ENCODE measurements at regions not wholly inside any gene's neighbourhood (a gene's known extent, or its start where the extent isn't known, plus 50 kb on each side); places are given as distances from the start of the nearest gene placed in this dataset.
"Not testable (repeated sequence)": the region's sequence is repeated elsewhere in the genome, so short reads cannot be mapped to it uniquely, and the experiment has no call there.

GRCh38 chr2:128600581-128601297, 282.1 kb upstream of the HS6ST1 start:
- no peak overlapping the region for H3K27ac ChIP-seq (ENCODE audit: low read depth in 2 of 2, low read length in 1 of 2)
- no peak overlapping the region for H3K4me3 ChIP-seq (ENCODE audit: low read depth in 1 of 2, low read length in 2 of 2)
- H3K4me1 ChIP-seq (ENCODE audit: control insufficient read depth in 2 of 2, insufficient read depth in 2 of 2, low read length in 1 of 2), result no peaks in the 10 kb centered on the region
- no peaks in the 10 kb centered on the region for H3K27me3 ChIP-seq (ENCODE audit: control insufficient read depth in 1 of 2, insufficient read depth in 2 of 2, low read length in 2 of 2)
- H3K9me3 ChIP-seq (ENCODE audit: control insufficient read depth in 2 of 2, insufficient read depth in 1 of 2, low read depth in 1 of 2, low read length in 1 of 2), result no peaks in the 10 kb centered on the region
- no peaks in the 10 kb centered on the region for H3K36me3 ChIP-seq (ENCODE audit: control insufficient read depth in 2 of 2, insufficient read depth in 2 of 2, low read length in 1 of 2)
- 82 to 83% methylated on average over 15 of the region's 15 CpGs for WGBS, 2 donors

DNA sequence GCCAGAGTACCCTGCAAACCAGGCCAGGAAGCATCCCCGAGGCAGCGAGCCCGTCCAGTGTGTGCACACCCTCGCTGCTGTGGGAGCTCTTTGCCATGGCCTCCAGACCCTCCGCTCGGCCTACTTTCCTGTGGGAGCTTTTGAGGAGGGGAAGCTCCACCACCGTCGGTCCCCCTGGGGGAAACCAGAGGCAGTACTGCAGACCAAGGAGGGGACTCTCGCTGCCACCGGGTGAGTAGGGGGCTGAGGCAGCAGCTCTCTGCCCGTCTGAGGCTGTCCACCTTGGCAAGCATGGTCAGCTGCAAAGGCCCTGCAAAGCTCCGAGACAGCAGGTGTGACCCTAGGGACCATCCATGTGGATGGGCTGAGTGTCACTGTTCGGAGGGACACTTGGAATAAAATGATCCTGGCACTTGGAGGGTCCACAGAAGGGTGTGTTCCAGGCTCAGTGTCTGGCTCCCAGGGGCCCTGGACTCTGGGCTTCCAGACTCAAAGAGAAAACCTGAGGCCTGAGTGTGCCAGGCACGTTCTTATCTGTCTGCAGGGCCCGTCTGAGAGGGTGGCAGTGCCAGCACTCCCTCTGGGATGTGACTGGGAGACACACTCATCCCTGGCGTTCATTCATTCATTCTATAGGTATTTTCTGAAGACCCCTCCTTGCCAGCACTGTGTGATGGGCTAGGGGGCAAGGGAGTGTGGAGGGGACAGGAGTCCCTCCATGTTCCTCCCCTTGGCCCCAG, 282.8 kb upstream of the HS6ST1 start:
- Histone ChIP-seq H3K9me3 (ENCODE audit: control insufficient read depth in 2 of 2, insufficient read depth in 1 of 2, low read depth in 1 of 2, low read length in 1 of 2) (peaks cover 0 to 3% of the 10 kb centered on the region in 2 donors), H3K4me3 (ENCODE audit: low read depth in 1 of 2, low read length in 2 of 2) (no peak overlapping the region), H3K27ac (ENCODE audit: low read depth in 2 of 2, low read length in 1 of 2) (no peak overlapping the region), H3K36me3 (ENCODE audit: control insufficient read depth in 2 of 2, insufficient read depth in 2 of 2, low read length in 1 of 2) (no peaks in the 10 kb centered on the region), H3K4me1 (ENCODE audit: control insufficient read depth in 2 of 2, insufficient read depth in 2 of 2, low read length in 1 of 2) (no peaks in the 10 kb centered on the region), H3K27me3 (ENCODE audit: control insufficient read depth in 1 of 2, insufficient read depth in 2 of 2, low read length in 2 of 2) (no peaks in the 10 kb centered on the region)
- WGBS, 2 donors, result 85 to 88% methylated on average over 16 of the region's 16 CpGs

DNA sequence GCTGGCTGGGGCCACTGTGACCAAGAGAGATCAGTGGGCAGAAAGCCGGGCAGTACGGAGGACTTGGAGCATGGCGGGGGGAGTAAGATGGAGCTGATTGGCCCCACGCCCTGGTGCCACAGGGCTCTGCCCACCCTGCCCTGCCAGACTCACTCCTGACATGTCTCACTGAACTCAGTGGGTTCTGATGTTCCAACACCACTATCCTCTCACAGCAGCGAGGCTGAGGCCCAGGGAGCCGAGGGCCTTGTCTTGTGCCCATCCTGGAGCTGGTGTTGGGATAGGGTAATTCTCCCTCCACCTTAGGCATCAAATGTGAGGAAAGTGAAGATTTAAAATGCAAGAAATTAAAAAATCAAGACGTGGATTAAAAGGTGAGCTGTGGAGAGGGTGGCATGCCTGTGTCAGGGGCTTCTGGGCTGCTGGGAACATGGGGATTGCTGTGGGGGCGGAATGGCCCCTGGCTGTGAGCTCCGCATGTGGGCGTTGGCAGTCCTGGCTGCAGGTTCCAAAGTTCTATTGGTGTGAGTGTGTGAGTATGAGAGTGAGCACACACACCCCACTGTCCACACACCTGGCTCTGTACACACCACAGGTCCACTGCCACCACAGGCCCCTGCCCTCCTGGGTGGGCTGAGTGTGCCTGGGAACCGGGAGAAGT, 283.5 kb upstream of the HS6ST1 start:
- Histone ChIP-seq H3K27ac (ENCODE audit: low read depth in 2 of 2, low read length in 1 of 2) (no peak overlapping the region), H3K4me3 (ENCODE audit: low read depth in 1 of 2, low read length in 2 of 2) (no peak overlapping the region), H3K36me3 (ENCODE audit: control insufficient read depth in 2 of 2, insufficient read depth in 2 of 2, low read length in 1 of 2) (no peaks in the 10 kb centered on the region), H3K27me3 (ENCODE audit: control insufficient read depth in 1 of 2, insufficient read depth in 2 of 2, low read length in 2 of 2) (no peaks in the 10 kb centered on the region), H3K9me3 (ENCODE audit: control insufficient read depth in 2 of 2, insufficient read depth in 1 of 2, low read depth in 1 of 2, low read length in 1 of 2) (peaks cover 0 to 3% of the 10 kb centered on the region in 2 donors), H3K4me1 (ENCODE audit: control insufficient read depth in 2 of 2, insufficient read depth in 2 of 2, low read length in 1 of 2) (no peaks in the 10 kb centered on the region)
- WGBS, 2 donors, result 89 to 91% methylated on average over 11 of the region's 11 CpGs

DNA sequence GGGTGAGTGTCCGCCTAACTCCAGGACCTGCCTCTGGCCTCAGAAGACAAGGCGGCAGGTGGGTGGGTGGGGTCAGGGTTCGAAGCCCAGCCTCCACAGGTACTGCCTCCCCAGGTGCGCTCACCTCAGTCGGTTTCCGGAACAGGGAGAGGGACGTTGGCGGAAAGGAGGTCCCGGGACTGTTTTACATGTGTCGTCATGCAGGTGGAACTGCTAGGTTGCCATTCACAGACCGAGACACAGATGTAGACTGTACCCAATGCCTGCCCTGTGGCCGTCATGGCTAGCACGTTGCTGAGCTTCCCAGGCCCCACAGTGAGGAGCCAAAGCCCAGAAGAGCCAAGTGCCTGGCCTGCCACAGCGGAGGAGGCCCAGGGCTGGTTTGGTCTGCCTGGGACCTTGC, 284.0 kb upstream of the HS6ST1 start:
- 87 to 90% methylated on average over 14 of the region's 14 CpGs for WGBS, 2 donors
- peaks cover 0 to 3% of the 10 kb centered on the region in 2 donors for H3K9me3 ChIP-seq (ENCODE audit: control insufficient read depth in 2 of 2, insufficient read depth in 1 of 2, low read depth in 1 of 2, low read length in 1 of 2)
- H3K36me3 ChIP-seq (ENCODE audit: control insufficient read depth in 2 of 2, insufficient read depth in 2 of 2, low read length in 1 of 2), result no peaks in the 10 kb centered on the region
- H3K27ac ChIP-seq (ENCODE audit: low read depth in 2 of 2, low read length in 1 of 2), result no peak overlapping the region
- H3K4me1 ChIP-seq (ENCODE audit: control insufficient read depth in 2 of 2, insufficient read depth in 2 of 2, low read length in 1 of 2), result no peaks in the 10 kb centered on the region
- H3K27me3 ChIP-seq (ENCODE audit: control insufficient read depth in 1 of 2, insufficient read depth in 2 of 2, low read length in 2 of 2), result no peaks in the 10 kb centered on the region
- H3K4me3 ChIP-seq (ENCODE audit: low read depth in 1 of 2, low read length in 2 of 2), result no peak overlapping the region

GRCh38 chr2:128603411-128603924, 284.8 kb upstream of the HS6ST1 start:
- 82 to 84% methylated on average over 13 to 14 of the region's 14 CpGs for WGBS, 2 donors
- Histone ChIP-seq H3K27ac (ENCODE audit: low read depth in 2 of 2, low read length in 1 of 2) (no peak overlapping the region), H3K4me3 (ENCODE audit: low read depth in 1 of 2, low read length in 2 of 2) (no peak overlapping the region), H3K36me3 (ENCODE audit: control insufficient read depth in 2 of 2, insufficient read depth in 2 of 2, low read length in 1 of 2) (no peaks in the 10 kb centered on the region), H3K9me3 (ENCODE audit: control insufficient read depth in 2 of 2, insufficient read depth in 1 of 2, low read depth in 1 of 2, low read length in 1 of 2) (peaks cover 0 to 3% of the 10 kb centered on the region in 2 donors), H3K27me3 (ENCODE audit: control insufficient read depth in 1 of 2, insufficient read depth in 2 of 2, low read length in 2 of 2) (no peaks in the 10 kb centered on the region), H3K4me1 (ENCODE audit: control insufficient read depth in 2 of 2, insufficient read depth in 2 of 2, low read length in 1 of 2) (peaks cover 0 to 4% of the 10 kb centered on the region in 2 donors)

DNA sequence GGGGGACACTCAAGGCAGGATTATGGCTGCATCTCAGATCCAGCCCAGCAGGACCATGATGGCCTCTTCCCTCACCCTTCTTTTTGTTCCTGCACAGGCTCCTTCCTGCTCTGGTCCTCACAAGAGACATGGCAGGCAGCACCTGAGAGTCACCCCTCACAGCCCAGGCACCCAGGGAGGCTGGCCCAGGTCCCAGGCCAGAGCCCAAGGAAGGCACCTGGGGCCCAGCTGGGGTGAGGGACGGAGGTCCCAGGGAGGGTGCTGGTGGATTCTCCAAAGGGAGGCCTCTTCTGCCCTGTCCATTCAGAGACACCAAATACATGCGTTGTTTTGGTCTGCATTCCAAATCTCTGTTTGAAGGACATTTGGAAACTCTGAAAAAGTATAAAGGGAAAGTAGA, 285.4 kb upstream of the HS6ST1 start:
- no peak overlapping the region for H3K4me3 ChIP-seq (ENCODE audit: low read depth in 1 of 2, low read length in 2 of 2)
- no peak overlapping the region for H3K27ac ChIP-seq (ENCODE audit: low read depth in 2 of 2, low read length in 1 of 2)

DNA sequence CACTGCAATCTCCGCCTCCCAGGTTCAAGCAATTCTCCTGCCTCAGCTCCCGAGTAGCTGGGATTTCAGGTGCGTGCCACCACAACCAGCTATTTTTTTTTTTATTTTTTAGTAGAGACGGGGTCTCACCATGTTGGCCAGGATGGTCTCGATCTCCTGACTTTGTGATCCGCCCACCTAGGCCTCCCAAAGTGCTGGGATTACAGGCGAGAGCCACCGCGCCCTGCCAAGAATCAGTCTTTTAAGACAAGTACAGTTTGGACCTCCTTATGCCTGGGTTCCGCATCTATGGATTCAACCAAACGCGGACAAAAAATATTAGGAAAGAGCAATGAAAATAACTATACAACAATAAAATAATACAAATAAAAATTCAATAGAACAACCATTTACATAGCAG, 285.9 kb upstream of the HS6ST1 start:
- H3K9me3 ChIP-seq (ENCODE audit: control insufficient read depth in 2 of 2, insufficient read depth in 1 of 2, low read depth in 1 of 2, low read length in 1 of 2), result not testable (repeated sequence)

More for the DNA sequence above, 285.4 kb upstream of the HS6ST1 start:
- Histone ChIP-seq H3K4me1 (ENCODE audit: control insufficient read depth in 2 of 2, insufficient read depth in 2 of 2, low read length in 1 of 2) (peaks cover 0 to 4% of the 10 kb centered on the region in 2 donors), H3K27me3 (ENCODE audit: control insufficient read depth in 1 of 2, insufficient read depth in 2 of 2, low read length in 2 of 2) (no peaks in the 10 kb centered on the region), H3K9me3 (ENCODE audit: control insufficient read depth in 2 of 2, insufficient read depth in 1 of 2, low read depth in 1 of 2, low read length in 1 of 2) (peaks cover 0 to 6% of the 10 kb centered on the region in 2 donors), H3K36me3 (ENCODE audit: control insufficient read depth in 2 of 2, insufficient read depth in 2 of 2, low read length in 1 of 2) (no peaks in the 10 kb centered on the region)
- 90 to 94% methylated on average over 2 of the region's 2 CpGs for WGBS, 2 donors

GRCh38 chr2:128605421-128605820, 286.8 kb upstream of the HS6ST1 start:
- 87 to 93% methylated on average over 7 of the region's 7 CpGs for WGBS, 2 donors
- H3K36me3 ChIP-seq (ENCODE audit: control insufficient read depth in 2 of 2, insufficient read depth in 2 of 2, low read length in 1 of 2), result no peaks in the 10 kb centered on the region
- peaks cover 0 to 6% of the 10 kb centered on the region in 2 donors for H3K9me3 ChIP-seq (ENCODE audit: control insufficient read depth in 2 of 2, insufficient read depth in 1 of 2, low read depth in 1 of 2, low read length in 1 of 2)
- H3K4me3 ChIP-seq (ENCODE audit: low read depth in 1 of 2, low read length in 2 of 2), result no peak overlapping the region
- peaks cover 0 to 4% of the 10 kb centered on the region in 2 donors for H3K4me1 ChIP-seq (ENCODE audit: control insufficient read depth in 2 of 2, insufficient read depth in 2 of 2, low read length in 1 of 2)
- H3K27me3 ChIP-seq (ENCODE audit: control insufficient read depth in 1 of 2, insufficient read depth in 2 of 2, low read length in 2 of 2), result no peaks in the 10 kb centered on the region
- no peak overlapping the region for H3K27ac ChIP-seq (ENCODE audit: low read depth in 2 of 2, low read length in 1 of 2)

More for the DNA sequence above, 285.9 kb upstream of the HS6ST1 start:
- not testable (repeated sequence) for H3K4me3 ChIP-seq (ENCODE audit: low read depth in 1 of 2, low read length in 2 of 2); H3K36me3 ChIP-seq (ENCODE audit: control insufficient read depth in 2 of 2, insufficient read depth in 2 of 2, low read length in 1 of 2); H3K27me3 ChIP-seq (ENCODE audit: control insufficient read depth in 1 of 2, insufficient read depth in 2 of 2, low read length in 2 of 2); H3K4me1 ChIP-seq (ENCODE audit: control insufficient read depth in 2 of 2, insufficient read depth in 2 of 2, low read length in 1 of 2); H3K27ac ChIP-seq (ENCODE audit: low read depth in 2 of 2, low read length in 1 of 2)
- WGBS, 2 donors, result 92 to 96% methylated on average over 12 of the region's 12 CpGs

- Histone ChIP-seq H3K36me3 (ENCODE audit: control insufficient read depth in 2 of 2, insufficient read depth in 2 of 2, low read length in 1 of 2) (no peaks in the 10 kb centered on the region), H3K9me3 (ENCODE audit: control insufficient read depth in 2 of 2, insufficient read depth in 1 of 2, low read depth in 1 of 2, low read length in 1 of 2) (peaks cover 0 to 6% of the 10 kb centered on the region in 2 donors), H3K4me1 (ENCODE audit: control insufficient read depth in 2 of 2, insufficient read depth in 2 of 2, low read length in 1 of 2) (peaks cover 0 to 4% of the 10 kb centered on the region in 2 donors), H3K27me3 (ENCODE audit: control insufficient read depth in 1 of 2, insufficient read depth in 2 of 2, low read length in 2 of 2) (no peaks in the 10 kb centered on the region), H3K27ac (ENCODE audit: low read depth in 2 of 2, low read length in 1 of 2) (no peak overlapping the region), H3K4me3 (ENCODE audit: low read depth in 1 of 2, low read length in 2 of 2) (no peak overlapping the region)
- 89% methylated on average over 13 of the region's 13 CpGs for WGBS, 2 donors
Measured at GRCh38 chr2:128605931-128606330, 287.3 kb upstream of the HS6ST1 start.
